Liver (tissue), 3 donors: ENCODE measurements at regions not wholly inside any gene's neighbourhood (a gene's known extent, or its start where the extent isn't known, plus 50 kb on each side); places are given as distances from the start of the nearest gene placed in this dataset.

Experiments
- CTCF ChIP-seq: fragments of 150-350 bp; IDR thresholded peaks from 2 replicates; pipeline ENCODE4 v1.5.1; 2017; ENCODE audit warnings: improper control_type of control experiment, low read depth, low read length; ENCODE audit not compliant: missing input control
- HNF4G ChIP-seq: IDR thresholded peaks from 2 replicates; pipeline ENCODE4 v1.6.1; 2016; ENCODE audit warnings: antibody characterized with exemption
- REST ChIP-seq: IDR thresholded peaks from 2 replicates; pipeline ENCODE4 v1.6.1; 2016; ENCODE audit warnings: antibody characterized with exemption, mild to moderate bottlenecking
- RXRA ChIP-seq, 2 donors: IDR thresholded peaks; 2 replicates each; pipeline ENCODE4 v1.6.1; 2017 to 2018; ENCODE audit warnings: antibody characterized with exemption in 2 of 2, mild to moderate bottlenecking in 1 of 2
- YY1 ChIP-seq: IDR thresholded peaks from 2 replicates; pipeline ENCODE4 v1.6.1; 2016; ENCODE audit warnings: antibody characterized with exemption, mild to moderate bottlenecking
- ZBTB33 ChIP-seq: IDR thresholded peaks from 2 replicates; pipeline ENCODE4 v1.6.1; 2016; ENCODE audit warnings: antibody characterized with exemption
- donor health status: healthy.
- donor health status: healthy.

GRCh38 chr4:179748837-179749236, 2306.6 kb upstream of the AGA start:
- TF ChIP-seq REST: no peak
- no peak for TF ChIP-seq CTCF
- no peak for TF ChIP-seq RXRA (IDR thresholded peaks at IDR 0.05)
- TF ChIP-seq ZBTB33: no peak
- no peak for TF ChIP-seq HNF4G
- no peak for TF ChIP-seq YY1
